Mesenteric fat pad (tissue), 1 donor: ENCODE measurements at regions not wholly inside any gene's neighbourhood (a gene's known extent, or its start where the extent isn't known, plus 50 kb on each side); places are given as distances from the start of the nearest gene placed in this dataset.
"Not testable (repeated sequence)": the region's sequence is repeated elsewhere in the genome, so short reads cannot be mapped to it uniquely, and the experiment has no call there.

ENCODE experiments used
- DNase-seq: peaks from one replicate; pipeline ENCODE4 v3.0.0-alpha.2; 2020; ENCODE audit warnings: low spot score
- donor health status: DM: yes; HTN: yes; CAD: no.

DNA sequence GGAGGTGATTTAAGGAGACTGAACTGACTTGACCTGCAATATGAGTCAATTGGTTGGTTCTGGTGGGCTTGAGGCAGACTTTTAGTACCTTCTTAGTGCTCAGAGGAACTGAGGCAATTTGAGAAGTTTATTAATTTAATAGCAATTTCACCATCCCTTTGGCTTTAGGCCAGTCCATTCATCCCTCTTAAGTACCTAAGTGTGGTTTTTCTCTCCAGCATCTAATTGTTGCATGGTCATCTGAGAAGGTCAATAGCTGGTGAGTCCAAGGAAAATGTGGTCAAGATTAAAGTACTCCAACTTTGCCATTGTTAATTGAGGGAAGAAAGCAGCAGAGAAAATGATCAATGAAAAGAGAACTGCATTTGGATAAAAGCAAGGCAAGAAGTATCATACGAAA is 115.4 kb upstream of the DYRK2 start:
- no peak for DNase-seq

GRCh38 chr12:67534046-67534445 is 114.5 kb upstream of the DYRK2 start:
- no peak for DNase-seq

DNA sequence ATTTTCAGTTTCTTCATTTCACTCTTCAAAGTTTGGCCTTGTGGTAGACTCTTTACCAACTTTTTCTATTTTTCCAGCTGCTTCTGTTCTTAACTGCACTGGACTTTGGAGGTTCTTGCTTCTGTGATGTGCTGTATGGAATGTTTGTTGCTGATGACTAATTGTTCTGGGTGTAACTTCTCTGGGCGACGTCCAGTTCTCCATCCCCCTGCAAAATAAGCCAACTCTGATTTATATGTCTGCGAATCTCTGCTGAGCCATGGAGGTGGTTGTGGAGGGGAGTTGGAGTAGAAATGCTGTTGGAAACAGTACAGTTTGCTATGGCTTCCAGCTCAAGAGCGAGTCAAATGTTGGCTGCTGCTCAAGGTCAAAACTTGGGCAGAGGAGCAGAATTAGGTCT is 113.9 kb upstream of the DYRK2 start:
- DNase-seq: no peak

DNA sequence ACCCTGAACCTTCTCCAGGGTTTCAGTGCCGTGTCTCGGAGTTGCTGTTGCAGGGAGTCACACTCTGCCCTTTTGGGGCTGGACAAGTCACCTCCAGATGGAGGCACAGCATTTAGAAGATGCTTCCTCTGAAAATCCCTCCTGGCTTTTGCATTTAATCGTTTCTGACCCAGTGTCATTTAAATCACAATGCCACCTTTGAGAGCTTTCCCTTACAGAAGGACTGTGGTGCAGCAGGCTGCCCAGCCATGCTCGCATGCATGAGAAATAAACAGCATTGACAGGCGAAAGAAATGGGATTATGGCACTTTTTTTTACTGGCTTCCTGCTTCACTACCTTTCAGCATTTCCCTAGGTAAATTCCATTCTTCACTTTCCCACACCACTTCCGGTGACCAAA is 113.4 kb upstream of the DYRK2 start:
- no peak for DNase-seq

DNA sequence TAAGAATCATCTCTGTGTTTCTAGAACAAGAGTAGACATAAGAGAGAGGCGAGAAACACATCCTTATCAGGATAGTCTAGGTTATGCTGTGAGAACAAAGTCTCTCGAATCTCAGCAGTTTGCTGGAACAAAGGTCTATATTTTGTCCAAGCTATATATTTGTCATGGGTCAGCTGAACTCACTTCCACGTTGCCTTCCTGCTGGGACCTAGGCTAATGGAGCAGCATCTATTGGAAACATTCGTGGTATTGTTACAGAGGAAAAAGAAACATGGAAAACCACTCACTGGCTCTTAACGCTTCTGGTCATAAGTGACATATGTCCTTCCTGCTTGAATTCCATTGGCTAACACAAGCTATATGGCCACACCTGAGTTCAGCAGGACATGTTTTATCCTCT is 112.6 kb upstream of the DYRK2 start:
- no peak for DNase-seq

- no peak for DNase-seq
Measured at GRCh38 chr12:67539329-67539728, 109.2 kb upstream of the DYRK2 start.

DNA sequence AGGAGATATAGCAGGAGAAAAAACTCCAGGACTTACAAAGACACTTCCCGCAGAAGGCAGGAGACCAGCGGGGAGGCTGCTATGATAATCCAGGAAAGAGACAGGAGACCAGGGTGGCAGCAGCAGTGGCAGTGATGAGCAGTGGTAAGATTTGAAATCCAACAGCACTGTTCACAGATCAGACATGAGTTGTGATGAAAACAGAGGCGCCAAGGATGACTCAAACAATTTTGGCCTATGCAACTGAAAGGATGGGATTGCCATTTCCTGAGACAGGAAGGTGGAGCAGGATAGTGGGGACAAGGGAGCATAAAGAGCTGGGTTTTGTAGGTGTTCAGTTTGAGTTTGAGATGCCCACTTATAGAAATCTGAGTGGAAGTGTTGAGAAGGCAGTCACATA is 108.6 kb upstream of the DYRK2 start:
- no peak for DNase-seq

DNA sequence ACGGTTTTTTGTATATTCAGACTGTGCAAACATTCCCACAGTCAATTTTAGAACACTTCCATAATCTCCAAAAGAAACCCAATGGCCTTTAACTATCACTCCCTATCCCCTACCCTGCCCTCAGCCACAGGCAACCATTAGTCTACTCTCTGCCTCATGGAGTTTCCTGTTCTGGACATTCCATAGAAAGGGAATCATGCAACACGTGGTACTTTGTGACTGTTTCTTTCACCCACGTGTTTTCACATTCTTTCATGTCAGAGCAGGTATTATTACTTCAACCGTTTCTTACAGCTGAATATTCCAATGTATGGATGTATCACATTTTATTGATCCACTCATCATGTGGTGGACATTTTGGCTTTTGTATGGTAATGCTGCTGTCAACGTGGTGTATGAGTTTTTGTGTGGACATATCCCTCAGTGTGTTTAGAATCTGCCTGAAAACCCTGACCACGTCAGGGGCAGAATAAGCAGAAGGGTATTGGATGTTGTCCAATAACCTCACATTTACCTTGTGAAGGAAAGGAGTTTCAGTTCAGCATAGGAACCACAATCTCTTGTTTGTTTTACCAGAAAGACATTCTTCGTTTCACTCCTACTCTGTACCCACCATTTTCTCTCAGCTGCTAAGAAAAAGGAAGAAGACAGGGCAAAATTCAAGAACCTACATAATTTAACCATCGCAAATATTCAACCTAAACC is 107.5 kb upstream of the DYRK2 start:
- no peak for DNase-seq

GRCh38 chr12:67541625-67541991 is 106.9 kb upstream of the DYRK2 start:
- DNase-seq: no peak

DNA sequence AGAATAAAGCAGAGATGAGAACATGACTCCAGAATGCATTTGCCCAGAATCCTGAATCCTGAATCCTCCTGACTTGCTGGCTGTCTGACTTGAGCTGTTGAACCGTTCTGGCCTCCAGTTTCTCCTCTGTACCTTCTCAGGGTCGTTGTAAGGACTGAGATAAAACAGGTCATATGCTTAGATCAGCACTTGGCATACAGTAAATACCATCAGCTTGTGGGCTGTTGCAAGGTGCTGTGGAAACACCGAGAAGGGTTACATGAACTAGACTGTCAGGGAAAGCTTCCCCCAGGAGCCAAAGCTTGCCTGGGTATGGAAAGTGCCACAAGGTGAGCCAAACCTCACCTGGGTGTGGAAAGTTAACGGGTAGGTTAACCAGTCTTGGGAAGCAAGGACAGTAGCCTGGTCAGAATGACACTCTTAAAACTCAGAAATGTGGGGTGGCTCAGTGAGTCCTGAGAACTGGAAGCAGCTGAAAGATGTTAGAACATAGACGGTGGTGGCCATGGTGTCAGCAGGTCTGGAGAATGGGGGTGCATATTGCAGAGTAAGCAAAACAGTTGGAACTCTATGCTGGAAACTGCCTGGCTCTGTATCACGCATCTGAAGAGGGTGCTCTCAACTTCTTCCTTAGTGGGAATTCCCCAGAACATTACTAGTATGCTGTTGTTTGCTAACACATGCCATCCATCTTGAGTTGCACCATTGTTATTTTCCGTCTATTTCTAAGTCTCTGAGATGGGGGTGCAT is 105.3 kb upstream of the DYRK2 start:
- no peak for DNase-seq

- DNase-seq: no peak
Measured at GRCh38 chr12:67545298-67545697, 103.2 kb upstream of the DYRK2 start.

DNA sequence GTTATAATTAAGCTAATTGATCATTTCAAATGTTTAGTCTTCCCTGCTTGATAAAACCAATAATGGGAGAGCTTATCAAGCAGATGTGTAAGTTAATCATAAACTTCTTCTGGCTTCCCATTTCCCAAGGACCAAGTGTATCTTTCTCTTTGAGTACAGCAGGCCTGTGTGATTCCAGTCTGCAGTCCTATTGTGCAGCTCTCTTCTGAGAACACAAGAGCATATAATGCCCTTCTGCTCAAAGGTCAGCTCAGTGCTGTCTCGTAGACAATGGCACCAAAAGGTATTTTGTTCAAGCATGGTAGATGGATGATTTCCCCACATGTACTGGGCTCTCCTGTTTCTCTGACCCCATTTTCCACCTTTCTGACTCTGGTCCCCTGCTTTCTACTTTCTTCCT is 101.8 kb upstream of the DYRK2 start:
- no peak for DNase-seq

DNA sequence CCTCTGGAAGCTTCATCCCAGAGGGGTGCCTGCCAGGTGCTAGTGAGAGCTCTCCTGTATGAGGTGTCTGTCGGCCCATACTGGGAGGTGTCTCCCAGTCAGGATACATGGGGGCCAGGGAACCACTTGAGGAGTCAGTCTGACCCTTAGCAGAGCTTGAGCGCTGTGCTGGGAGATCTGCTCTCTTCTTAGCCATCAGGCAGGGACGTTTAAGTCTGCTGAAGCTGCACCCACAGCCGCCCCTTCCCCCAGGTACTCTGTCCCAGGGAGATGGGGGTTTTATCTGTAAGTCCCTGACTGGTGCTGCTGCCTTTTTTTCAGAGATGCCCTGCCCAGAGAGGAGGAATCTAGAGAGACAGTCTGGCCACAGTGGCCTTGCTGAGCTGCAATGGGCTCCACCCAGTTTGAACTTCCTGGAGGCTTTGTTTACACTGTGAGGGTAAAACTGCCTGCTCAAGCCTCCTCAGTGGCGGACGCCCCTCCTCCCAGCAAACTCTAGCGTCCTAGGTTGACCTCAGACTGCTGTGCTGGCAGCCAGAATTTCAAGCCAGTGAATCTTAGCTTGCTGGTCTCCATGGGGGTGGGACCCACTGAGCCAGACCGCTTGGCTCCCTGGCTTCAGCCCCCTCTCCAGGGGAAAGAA is 93.3 kb upstream of the DYRK2 start:
- not testable (repeated sequence) for DNase-seq

DNA sequence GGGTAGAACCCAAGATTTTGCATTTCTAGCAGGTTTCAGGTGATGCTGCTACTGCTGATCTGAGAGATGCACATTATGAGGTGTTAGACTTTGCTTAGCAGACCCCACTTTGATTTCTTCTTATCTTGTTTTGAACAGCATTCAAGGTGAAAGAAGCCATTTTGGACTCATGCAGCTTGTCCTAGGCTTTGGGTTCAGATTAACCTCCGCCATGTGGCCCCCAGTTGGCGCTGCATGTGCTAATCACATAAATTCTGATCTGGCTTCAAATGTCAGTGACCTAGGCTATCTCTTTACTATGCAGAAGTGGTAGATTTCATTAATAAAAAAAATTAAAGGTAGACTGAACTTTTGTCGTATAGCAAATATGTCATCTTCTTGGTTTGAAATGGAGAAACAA is 89.8 kb upstream of the DYRK2 start:
- no peak for DNase-seq

- DNase-seq: no peak
Measured at GRCh38 chr12:67559751-67560150, 88.8 kb upstream of the DYRK2 start.

GRCh38 chr12:67562513-67563287 is 85.8 kb upstream of the DYRK2 start:
- no peak for DNase-seq

GRCh38 chr12:67568055-67568454 is 80.5 kb upstream of the DYRK2 start:
- DNase-seq: no peak

- DNase-seq: no peak
Measured at GRCh38 chr12:67572492-67572891, 76.1 kb upstream of the DYRK2 start.

GRCh38 chr12:67573566-67573965 is 75.0 kb upstream of the DYRK2 start:
- no peak for DNase-seq

DNA sequence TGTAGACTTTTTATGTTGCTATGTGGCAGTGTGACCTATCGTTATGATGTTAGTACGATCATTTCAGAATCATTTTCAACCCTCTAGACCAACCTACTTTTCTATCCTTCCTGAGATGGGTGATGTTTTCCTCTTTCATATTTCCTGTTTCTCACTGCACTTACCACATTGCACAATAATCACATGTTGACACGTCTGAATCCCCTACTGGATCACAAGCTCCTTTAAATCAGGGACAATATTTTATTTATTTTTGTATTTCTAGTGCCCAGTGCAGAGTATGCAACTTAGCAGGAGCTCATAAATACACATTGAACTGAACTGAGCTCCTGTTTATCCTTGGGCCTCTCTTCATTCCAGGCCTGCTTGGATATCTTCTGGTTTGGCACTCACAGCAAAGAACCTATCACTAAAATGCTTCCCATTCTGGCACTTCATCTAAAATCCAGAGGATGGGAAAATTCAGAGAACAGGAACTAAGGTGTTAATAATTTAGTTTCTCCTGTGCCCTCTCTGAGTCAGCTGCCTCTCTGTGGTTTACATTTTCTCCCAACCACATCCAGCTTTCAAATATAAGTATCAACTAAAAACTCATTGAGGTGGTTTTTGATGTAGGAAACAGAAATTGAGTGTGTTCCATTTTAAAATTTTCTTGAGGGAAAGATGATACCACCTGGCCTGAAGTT is 69.4 kb upstream of the DYRK2 start:
- DNase-seq: no peak

- DNase-seq: no peak
Measured at GRCh38 chr12:67579662-67580003, 68.9 kb upstream of the DYRK2 start.
